Panc1 (cell line): ENCODE measurements at regions not wholly inside any gene's neighbourhood (a gene's known extent, or its start where the extent isn't known, plus 50 kb on each side); places are given as distances from the start of the nearest gene placed in this dataset.

Experiments used
- CTCF ChIP-seq: fragments of 450-650 bp; IDR thresholded peaks from 2 replicates; pipeline ENCODE4 v1.5.1; 2017; ENCODE audit warnings: mild to moderate bottlenecking
- POLR2AphosphoS5 ChIP-seq: IDR thresholded peaks from 2 replicates; pipeline ENCODE4 v1.6.1; 2012; ENCODE audit warnings: mild to moderate bottlenecking, low read depth, low read length, moderate library complexity
- SIN3A ChIP-seq: IDR thresholded peaks from 2 replicates; pipeline ENCODE4 v1.6.1; 2012; ENCODE audit warnings: low read depth, mild to moderate bottlenecking, low read length, moderate library complexity, borderline replicate concordance; ENCODE audit not compliant: insufficient read depth
- TCF7L2 ChIP-seq: IDR thresholded peaks from 2 replicates; pipeline ENCODE4 v1.6.1; 2011; ENCODE audit warnings: mild to moderate bottlenecking, low read depth, low read length, inconsistent platforms

DNA sequence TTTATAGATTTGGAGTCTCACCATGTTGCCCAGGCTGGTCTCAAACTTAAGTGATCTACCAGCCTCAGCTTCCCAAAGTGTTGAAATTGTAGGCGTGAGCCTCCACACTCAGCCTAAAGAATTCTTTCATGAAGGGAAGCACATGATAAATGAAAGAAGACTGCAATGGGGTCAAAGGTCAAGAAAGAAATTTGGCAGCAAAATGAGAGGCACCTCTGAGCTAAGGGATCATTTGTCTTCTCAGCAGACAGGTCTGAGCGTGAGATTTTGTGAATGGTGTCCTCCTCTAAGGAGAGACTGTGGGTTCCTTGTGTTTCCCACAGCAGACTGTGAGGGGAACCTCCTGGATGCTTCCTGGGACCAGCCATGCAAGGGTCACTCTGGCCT lies 57.5 kb upstream of the EGFL6 start:
- no peak for TF ChIP-seq CTCF
- TF ChIP-seq POLR2AphosphoS5: no peak
- TF ChIP-seq TCF7L2: no peak
- TF ChIP-seq SIN3A: no peak
